MG63 (cell line): ENCODE measurements at regions not wholly inside any gene's neighbourhood (a gene's known extent, or its start where the extent isn't known, plus 50 kb on each side); places are given as distances from the start of the nearest gene placed in this dataset.

Source experiments
- DNase-seq: peaks from one replicate; pipeline ENCODE4 v3.0.0-alpha.2; 2020
- H3K27me3 ChIP-seq: fragments of 250-450 bp; sonication (Bioruptor Pico); 2 replicates; pipeline ENCODE4 v1.5.1; 2020; ENCODE audit warnings: mild to moderate bottlenecking, moderate library complexity
- H3K36me3 ChIP-seq: fragments of 250-450 bp; sonication (Bioruptor Pico); 2 replicates; pipeline ENCODE4 v1.5.1; 2020; ENCODE audit warnings: mild to moderate bottlenecking, moderate library complexity
- H3K4me3 ChIP-seq: fragments of 250-450 bp; sonication (Bioruptor Pico); 2 replicates; pipeline ENCODE4 v1.5.1; 2020; ENCODE audit warnings: mild to moderate bottlenecking, moderate library complexity
- H3K9me3 ChIP-seq: fragments of 250-450 bp; sonication (Bioruptor Pico); 2 replicates; pipeline ENCODE4 v1.5.1; 2020; ENCODE audit warnings: mild to moderate bottlenecking, moderate library complexity

- no peak overlapping the region for H3K4me3 ChIP-seq
- DNase-seq, result no peak
- H3K27me3 ChIP-seq, result no peaks in the 10 kb centered on the region
- no peaks in the 10 kb centered on the region for H3K36me3 ChIP-seq
- no peaks in the 10 kb centered on the region for H3K9me3 ChIP-seq
Measured at GRCh38 chr6:113482771-113483170, 374.4 kb upstream of the MARCKS start.

GRCh38 chr6:113486199-113486598, 370.9 kb upstream of the MARCKS start:
- H3K4me3 ChIP-seq, result no peak overlapping the region
- no peaks in the 10 kb centered on the region for H3K27me3 ChIP-seq
- DNase-seq, result no peak
- H3K9me3 ChIP-seq, result no peaks in the 10 kb centered on the region
- no peaks in the 10 kb centered on the region for H3K36me3 ChIP-seq

- DNase-seq, result no peak
Measured at GRCh38 chr6:113487489-113488058, 369.6 kb upstream of the MARCKS start.

GRCh38 chr6:113488061-113488460, 369.1 kb upstream of the MARCKS start:
- H3K36me3 ChIP-seq, result no peaks in the 10 kb centered on the region
- no peak for DNase-seq
- no peak overlapping the region for H3K4me3 ChIP-seq
- no peaks in the 10 kb centered on the region for H3K9me3 ChIP-seq
- no peaks in the 10 kb centered on the region for H3K27me3 ChIP-seq

More at GRCh38 chr6:113487489-113488058, 369.6 kb upstream of the MARCKS start:
- no peak overlapping the region for H3K4me3 ChIP-seq
- H3K36me3 ChIP-seq, result no peaks in the 10 kb centered on the region
- H3K27me3 ChIP-seq, result no peaks in the 10 kb centered on the region
- no peaks in the 10 kb centered on the region for H3K9me3 ChIP-seq

- DNase-seq, result no peak
Measured at GRCh38 chr6:113488812-113489685, 368.1 kb upstream of the MARCKS start.

GRCh38 chr6:113489952-113490746, 367.0 kb upstream of the MARCKS start:
- Histone ChIP-seq H3K4me3 (no peak overlapping the region), H3K9me3 (no peaks in the 10 kb centered on the region), H3K27me3 (no peaks in the 10 kb centered on the region), H3K36me3 (no peaks in the 10 kb centered on the region)
- DNase-seq, result no peak

More at GRCh38 chr6:113488812-113489685, 368.1 kb upstream of the MARCKS start:
- no peaks in the 10 kb centered on the region for H3K27me3 ChIP-seq
- H3K4me3 ChIP-seq, result no peak overlapping the region
- no peaks in the 10 kb centered on the region for H3K9me3 ChIP-seq
- H3K36me3 ChIP-seq, result no peaks in the 10 kb centered on the region

GRCh38 chr6:113491376-113491775, 365.8 kb upstream of the MARCKS start:
- Histone ChIP-seq H3K4me3 (no peak overlapping the region), H3K27me3 (no peaks in the 10 kb centered on the region), H3K36me3 (no peaks in the 10 kb centered on the region), H3K9me3 (no peaks in the 10 kb centered on the region)
- DNase-seq, result no peak

GRCh38 chr6:113493991-113494390, 363.2 kb upstream of the MARCKS start:
- H3K27me3 ChIP-seq, result no peaks in the 10 kb centered on the region
- H3K9me3 ChIP-seq, result no peaks in the 10 kb centered on the region
- H3K36me3 ChIP-seq, result no peaks in the 10 kb centered on the region
- DNase-seq, result no peak
- no peak overlapping the region for H3K4me3 ChIP-seq

- Histone ChIP-seq H3K9me3 (no peaks in the 10 kb centered on the region), H3K4me3 (no peak overlapping the region), H3K27me3 (no peaks in the 10 kb centered on the region), H3K36me3 (no peaks in the 10 kb centered on the region)
- DNase-seq, result peak; percentile 20
Measured at GRCh38 chr6:113495521-113495920, 361.6 kb upstream of the MARCKS start.

GRCh38 chr6:113496166-113496565, 361.0 kb upstream of the MARCKS start:
- H3K36me3 ChIP-seq, result no peaks in the 10 kb centered on the region
- H3K4me3 ChIP-seq, result no peak overlapping the region
- no peak for DNase-seq
- H3K27me3 ChIP-seq, result no peaks in the 10 kb centered on the region
- no peaks in the 10 kb centered on the region for H3K9me3 ChIP-seq

- no peaks in the 10 kb centered on the region for H3K36me3 ChIP-seq
- H3K27me3 ChIP-seq, result no peaks in the 10 kb centered on the region
- H3K4me3 ChIP-seq, result no peak overlapping the region
- DNase-seq, result no peak
- no peaks in the 10 kb centered on the region for H3K9me3 ChIP-seq
Measured at GRCh38 chr6:113500221-113500620, 356.9 kb upstream of the MARCKS start.

- Histone ChIP-seq H3K36me3 (no peaks in the 10 kb centered on the region), H3K9me3 (no peaks in the 10 kb centered on the region), H3K27me3 (no peaks in the 10 kb centered on the region)
Measured at GRCh38 chr6:113505084-113505699, 352.0 kb upstream of the MARCKS start.

GRCh38 chr6:113508249-113508648, 348.9 kb upstream of the MARCKS start:
- Histone ChIP-seq H3K36me3 (no peaks in the 10 kb centered on the region), H3K27me3 (no peaks in the 10 kb centered on the region), H3K4me3 (no peak overlapping the region), H3K9me3 (no peaks in the 10 kb centered on the region)
- no peak for DNase-seq

More at GRCh38 chr6:113505084-113505699, 352.0 kb upstream of the MARCKS start:
- DNase-seq, result no peak
- no peak overlapping the region for H3K4me3 ChIP-seq

- Histone ChIP-seq H3K27me3 (no peaks in the 10 kb centered on the region), H3K4me3 (no peak overlapping the region), H3K9me3 (no peaks in the 10 kb centered on the region), H3K36me3 (no peaks in the 10 kb centered on the region)
- DNase-seq, result no peak
Measured at GRCh38 chr6:113511100-113511499, 346.0 kb upstream of the MARCKS start.

- DNase-seq, result no peak
- no peaks in the 10 kb centered on the region for H3K36me3 ChIP-seq
- no peaks in the 10 kb centered on the region for H3K9me3 ChIP-seq
- H3K4me3 ChIP-seq, result no peak overlapping the region
- H3K27me3 ChIP-seq, result no peaks in the 10 kb centered on the region
Measured at GRCh38 chr6:113512576-113512975, 344.6 kb upstream of the MARCKS start.

GRCh38 chr6:113513086-113513485, 344.1 kb upstream of the MARCKS start:
- no peaks in the 10 kb centered on the region for H3K9me3 ChIP-seq
- H3K36me3 ChIP-seq, result no peaks in the 10 kb centered on the region
- H3K27me3 ChIP-seq, result no peaks in the 10 kb centered on the region
- H3K4me3 ChIP-seq, result no peak overlapping the region
- DNase-seq, result no peak

- DNase-seq, result no peak
- H3K36me3 ChIP-seq, result no peaks in the 10 kb centered on the region
- no peak overlapping the region for H3K4me3 ChIP-seq
- no peaks in the 10 kb centered on the region; the same call in 1 of the 2 replicates for H3K9me3 ChIP-seq
- no peaks in the 10 kb centered on the region for H3K27me3 ChIP-seq
Measured at GRCh38 chr6:113522376-113522775, 334.8 kb upstream of the MARCKS start.
